SU-DHL-6 (cell line): ENCODE measurements at regions not wholly inside any gene's neighbourhood (a gene's known extent, or its start where the extent isn't known, plus 50 kb on each side); places are given as distances from the start of the nearest gene placed in this dataset.

Experiments
- H2AFZ ChIP-seq: fragments of 200-600 bp; sonication (generic); 2 replicates; pipeline ENCODE4 v1.6.1; 2014; ENCODE audit warnings: low read depth, mild to moderate bottlenecking, moderate library complexity, mixed read lengths, antibody characterized with exemption, low read length; ENCODE audit not compliant: severe bottlenecking
- H3F3A ChIP-seq: fragments of 200-600 bp; shearing (Covaris generic); 2 replicates; pipeline ENCODE4 v1.6.0; 2016; ENCODE audit warnings: antibody characterized with exemption, mild to moderate bottlenecking; ENCODE audit not compliant: insufficient read depth
- H3K27ac ChIP-seq: fragments of 200-600 bp; sonication (generic); 2 replicates; pipeline ENCODE4 v1.5.1; 2016; ENCODE audit warnings: low read depth, mild to moderate bottlenecking, low read length, moderate library complexity, mixed read lengths
- H3K27me3 ChIP-seq: fragments of 200-600 bp; sonication (generic), shearing (Covaris generic); 2 replicates; pipeline ENCODE4 v1.6.0; 2014; ENCODE audit warnings: mild to moderate bottlenecking, low read length
- H3K36me3 ChIP-seq: fragments of 200-600 bp; sonication (generic); 2 replicates; pipeline ENCODE4 v1.6.1; 2014; ENCODE audit warnings: mild to moderate bottlenecking, low read length, mixed read lengths
- H3K4me2 ChIP-seq: fragments of 300-600, 200-600 bp; shearing (Covaris generic), sonication (generic); 2 replicates; pipeline ENCODE4 v1.6.0; 2014; ENCODE audit warnings: low read length, low read depth, mild to moderate bottlenecking; ENCODE audit not compliant: poor library complexity, severe bottlenecking
- H3K4me3 ChIP-seq: fragments of 200-600 bp; sonication (generic); 2 replicates; pipeline ENCODE4 v1.5.1; 2014; ENCODE audit warnings: antibody characterized with exemption, low read length, mild to moderate bottlenecking, mixed read lengths; ENCODE audit not compliant: insufficient read depth, poor library complexity, severe bottlenecking
- H3K79me2 ChIP-seq: fragments of 200-600 bp; sonication (generic); 2 replicates; pipeline ENCODE4 v1.6.1; 2014; ENCODE audit warnings: mild to moderate bottlenecking, low read length, moderate library complexity; ENCODE audit not compliant: insufficient read depth
- H3K9ac ChIP-seq: fragments of 200-600 bp; sonication (generic); 2 replicates; pipeline ENCODE4 v1.7.0; 2014; ENCODE audit warnings: mild to moderate bottlenecking, low read length
- H3K9me2 ChIP-seq: fragments of 200-600 bp; sonication (generic); replicated peaks from 2 replicates; pipeline ENCODE4 v1.6.1; 2014; ENCODE audit warnings: low read length; ENCODE audit not compliant: insufficient read depth
- H3K9me3 ChIP-seq: fragments of 200-600 bp; sonication (generic); 2 replicates; pipeline ENCODE4 v1.6.1; 2014; ENCODE audit warnings: low read length, mixed read lengths; ENCODE audit not compliant: insufficient read depth
- H4K20me1 ChIP-seq: fragments of 200-600 bp; sonication (generic); 2 replicates; pipeline ENCODE4 v1.6.1; 2014; ENCODE audit warnings: low read depth, mild to moderate bottlenecking, antibody characterized with exemption, low read length, moderate library complexity, mixed read lengths
- CTCF ChIP-seq: fragments of 200-600 bp; sonication (generic); IDR thresholded peaks from one replicate; pipeline ENCODE4 v1.5.1; 2017; ENCODE audit warnings: antibody characterized with exemption, mild to moderate bottlenecking, low read length, moderate library complexity; ENCODE audit not compliant: insufficient read depth, poor library complexity, severe bottlenecking
- EZH2phosphoT487 ChIP-seq: fragments of 200-600 bp; sonication (generic), shearing (Covaris generic); conservative IDR thresholded peaks from 2 replicates; pipeline ENCODE4 v1.6.1; 2018; ENCODE audit warnings: mild to moderate bottlenecking, antibody characterized with exemption, low read length, moderate library complexity, mixed read lengths

- no peaks in the 10 kb centered on the region for H3F3A ChIP-seq
- H3K27me3 ChIP-seq, result no peaks in the 10 kb centered on the region
- H3K9ac ChIP-seq, result no peak overlapping the region
- H3K9me2 ChIP-seq, result no peaks in the 10 kb centered on the region
- H3K36me3 ChIP-seq, result no peaks in the 10 kb centered on the region
- H3K4me3 ChIP-seq, result no peak overlapping the region
- no peak overlapping the region for H3K27ac ChIP-seq
- TF ChIP-seq EZH2phosphoT487 (no peak), CTCF (no peak)
- no peaks in the 10 kb centered on the region for H4K20me1 ChIP-seq
- no peak overlapping the region for H2AFZ ChIP-seq
- H3K79me2 ChIP-seq, result no peaks in the 10 kb centered on the region
- no peak overlapping the region for H3K4me2 ChIP-seq
- H3K9me3 ChIP-seq, result no peaks in the 10 kb centered on the region
These were observed 256.5 kb downstream of the MN1 start for GRCh38 chr22:27545085-27545484.

DNA sequence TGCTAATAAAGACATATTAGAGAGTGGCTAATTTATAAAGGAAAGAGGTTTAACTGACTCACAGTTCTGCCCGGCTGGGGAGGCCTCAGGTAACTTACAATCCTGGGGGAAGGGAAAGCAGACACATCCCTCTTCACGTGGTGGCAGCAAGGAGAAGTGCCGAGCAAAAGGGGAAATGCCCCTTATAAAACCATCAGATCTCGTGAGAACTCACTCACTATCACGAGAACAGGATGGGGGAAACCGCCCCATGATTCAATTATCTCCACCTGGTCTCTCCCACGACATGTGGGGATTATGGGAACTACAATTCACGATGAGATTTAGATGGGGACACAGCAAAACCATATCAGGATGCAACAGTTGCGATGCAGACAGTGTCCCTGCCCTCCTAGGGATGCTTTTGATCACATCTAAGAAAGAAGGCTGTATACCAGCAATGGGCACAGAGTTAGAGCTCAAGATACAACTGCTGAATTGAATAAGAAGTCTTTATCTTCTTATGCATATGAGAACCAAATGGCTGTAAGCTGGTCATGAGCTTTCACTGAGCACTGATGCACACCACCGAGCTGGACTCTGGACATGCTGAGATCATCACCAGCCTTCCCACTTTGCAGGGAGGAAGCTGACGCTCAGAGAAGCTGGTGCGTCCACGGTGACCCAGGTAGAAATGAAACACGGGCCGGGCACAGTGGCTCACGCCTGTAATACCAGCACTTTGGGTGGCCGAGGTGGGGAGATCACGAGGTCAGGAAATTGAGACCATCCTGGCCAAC, 255.2 kb downstream of the MN1 start:
- no peaks in the 10 kb centered on the region for H3K36me3 ChIP-seq
- H3K4me3 ChIP-seq, result no peak overlapping the region
- TF ChIP-seq CTCF, result no peak
- no peak for TF ChIP-seq EZH2phosphoT487
- H4K20me1 ChIP-seq, result no peaks in the 10 kb centered on the region
- no peaks in the 10 kb centered on the region for H3F3A ChIP-seq
- H3K9me3 ChIP-seq, result no peaks in the 10 kb centered on the region
- H3K9ac ChIP-seq, result no peak overlapping the region
- H3K27ac ChIP-seq, result no peak overlapping the region
- no peak overlapping the region for H2AFZ ChIP-seq
- H3K79me2 ChIP-seq, result no peaks in the 10 kb centered on the region
- no peaks in the 10 kb centered on the region for H3K9me2 ChIP-seq
- no peaks in the 10 kb centered on the region for H3K27me3 ChIP-seq
- H3K4me2 ChIP-seq, result no peak overlapping the region

GRCh38 chr22:27551402-27551801, 250.2 kb downstream of the MN1 start:
- H3K36me3 ChIP-seq, result no peaks in the 10 kb centered on the region
- H3K79me2 ChIP-seq, result no peaks in the 10 kb centered on the region
- H4K20me1 ChIP-seq, result no peaks in the 10 kb centered on the region
- TF ChIP-seq CTCF (no peak), EZH2phosphoT487 (no peak)
- no peaks in the 10 kb centered on the region for H3K9me3 ChIP-seq
- H3K9me2 ChIP-seq, result no peaks in the 10 kb centered on the region
- H3K9ac ChIP-seq, result no peak overlapping the region
- no peaks in the 10 kb centered on the region for H3K27me3 ChIP-seq
- H2AFZ ChIP-seq, result no peak overlapping the region
- H3K4me3 ChIP-seq, result no peak overlapping the region
- H3K27ac ChIP-seq, result no peak overlapping the region
- H3K4me2 ChIP-seq, result no peak overlapping the region
- no peaks in the 10 kb centered on the region for H3F3A ChIP-seq
